Kidney epithelial cell (primary cell): ENCODE measurements at regions not wholly inside any gene's neighbourhood (a gene's known extent, or its start where the extent isn't known, plus 50 kb on each side); places are given as distances from the start of the nearest gene placed in this dataset.
"Not testable (repeated sequence)": the region's sequence is repeated elsewhere in the genome, so short reads cannot be mapped to it uniquely, and the experiment has no call there.

Experiments used
- DNase-seq: peaks from one replicate; pipeline ENCODE4 v3.0.0-alpha.2; 2010; ENCODE audit warnings: low read depth
- H3K27me3 ChIP-seq: 2 replicates; pipeline ENCODE4 v1.6.0; 2011; ENCODE audit warnings: low read length; ENCODE audit not compliant: control insufficient read depth, insufficient read depth
- H3K36me3 ChIP-seq: 2 replicates; pipeline ENCODE4 v1.5.1; 2011; ENCODE audit warnings: low read length; ENCODE audit not compliant: control insufficient read depth, insufficient read depth
- H3K4me3 ChIP-seq: 2 replicates; pipeline ENCODE4 v1.5.1; 2011; ENCODE audit warnings: low read depth, mild to moderate bottlenecking, control low read depth, low read length
- CTCF ChIP-seq: IDR thresholded peaks from 2 replicates; pipeline ENCODE4 v1.5.1; 2011; ENCODE audit warnings: mild to moderate bottlenecking, moderate library complexity, low read length, control low read depth, inconsistent platforms; ENCODE audit not compliant: insufficient read depth, poor library complexity, severe bottlenecking

GRCh38 chr11:106533046-106533445, 455.6 kb downstream of the AASDHPPT start:
- no peaks in the 10 kb centered on the region for H3K36me3 ChIP-seq
- no peaks in the 10 kb centered on the region for H3K27me3 ChIP-seq
- DNase-seq: no peak
- H3K4me3 ChIP-seq: no peak overlapping the region
- no peak for TF ChIP-seq CTCF

- no peak for DNase-seq
Observed at GRCh38 chr11:106540001-106540400, 462.5 kb downstream of the AASDHPPT start.

GRCh38 chr11:106548406-106548805, 469.9 kb downstream of the GUCY1A2 start:
- Histone ChIP-seq H3K36me3 (no peaks in the 10 kb centered on the region), H3K4me3 (no peak overlapping the region), H3K27me3 (no peaks in the 10 kb centered on the region)
- no peak for DNase-seq
- no peak for TF ChIP-seq CTCF

More at GRCh38 chr11:106540001-106540400, 462.5 kb downstream of the AASDHPPT start:
- Histone ChIP-seq H3K4me3 (no peak overlapping the region), H3K36me3 (no peaks in the 10 kb centered on the region), H3K27me3 (no peaks in the 10 kb centered on the region)
- no peak for TF ChIP-seq CTCF

GRCh38 chr11:106551744-106552673, 466.3 kb downstream of the GUCY1A2 start:
- TF ChIP-seq CTCF: no peak
- no peak overlapping the region for H3K4me3 ChIP-seq
- DNase-seq: no peak
- no peaks in the 10 kb centered on the region for H3K27me3 ChIP-seq
- H3K36me3 ChIP-seq: no peaks in the 10 kb centered on the region

- no peak for DNase-seq
- TF ChIP-seq CTCF: no peak
- no peaks in the 10 kb centered on the region for H3K27me3 ChIP-seq
- no peaks in the 10 kb centered on the region for H3K36me3 ChIP-seq
- no peak overlapping the region for H3K4me3 ChIP-seq
Observed at GRCh38 chr11:106552694-106553203, 465.5 kb downstream of the GUCY1A2 start.

GRCh38 chr11:106553304-106553703, 465.0 kb downstream of the GUCY1A2 start:
- Histone ChIP-seq H3K4me3 (no peak overlapping the region), H3K36me3 (no peaks in the 10 kb centered on the region), H3K27me3 (no peaks in the 10 kb centered on the region)
- no peak for DNase-seq
- no peak for TF ChIP-seq CTCF

GRCh38 chr11:106555566-106556250, 462.6 kb downstream of the GUCY1A2 start:
- not testable (repeated sequence) for H3K36me3 ChIP-seq, H3K4me3 ChIP-seq, DNase-seq, H3K27me3 ChIP-seq
